UCSD-AML1 (cell line): ENCODE measurements at regions not wholly inside any gene's neighbourhood (a gene's known extent, or its start where the extent isn't known, plus 50 kb on each side); places are given as distances from the start of the nearest gene placed in this dataset.

Experiments used
- DNase-seq: peaks from one replicate; lab custom pipeline; 2025; ENCODE audit not compliant: unreplicated experiment; lab: John Stamatoyannopoulos, UW

GRCh38 chr1:37128091-37128490 lies 93.8 kb upstream of the GRIK3 start:
- DNase-seq = no peak

- no peak for DNase-seq
These were observed 96.1 kb upstream of the GRIK3 start for GRCh38 chr1:37130221-37130948.

GRCh38 chr1:37131281-37131680 lies 97.0 kb upstream of the GRIK3 start:
- no peak for DNase-seq

GRCh38 chr1:37133276-37134145 lies 99.2 kb upstream of the GRIK3 start:
- DNase-seq = no peak

GRCh38 chr1:37134599-37134998 lies 100.3 kb upstream of the GRIK3 start:
- DNase-seq = no peak

GRCh38 chr1:37135032-37135431 lies 100.7 kb upstream of the GRIK3 start:
- no peak for DNase-seq

- DNase-seq = no peak
These were observed 102.7 kb upstream of the GRIK3 start for GRCh38 chr1:37137014-37137413.

- no peak for DNase-seq
These were observed 103.3 kb upstream of the GRIK3 start for GRCh38 chr1:37137601-37138000.

- no peak for DNase-seq
These were observed 109.5 kb upstream of the GRIK3 start for GRCh38 chr1:37143800-37144199.

GRCh38 chr1:37146071-37146470 lies 111.8 kb upstream of the GRIK3 start:
- DNase-seq = no peak

- DNase-seq = no peak
These were observed 113.1 kb upstream of the GRIK3 start for GRCh38 chr1:37147392-37147831.

GRCh38 chr1:37147906-37148305 lies 113.6 kb upstream of the GRIK3 start:
- DNase-seq = no peak

- no peak for DNase-seq
These were observed 114.3 kb upstream of the GRIK3 start for GRCh38 chr1:37148663-37149062.

- DNase-seq = no peak
These were observed 115.0 kb upstream of the GRIK3 start for GRCh38 chr1:37149296-37149695.

GRCh38 chr1:37150986-37151385 lies 116.7 kb upstream of the GRIK3 start:
- DNase-seq = no peak

GRCh38 chr1:37151789-37152188 lies 117.5 kb upstream of the GRIK3 start:
- DNase-seq = no peak

- DNase-seq = no peak
These were observed 118.2 kb upstream of the GRIK3 start for GRCh38 chr1:37152491-37152890.

GRCh38 chr1:37153116-37154100 lies 119.1 kb upstream of the GRIK3 start:
- no peak for DNase-seq

- no peak for DNase-seq
These were observed 122.3 kb upstream of the GRIK3 start for GRCh38 chr1:37156646-37157045.

GRCh38 chr1:37157634-37158033 lies 123.3 kb upstream of the GRIK3 start:
- DNase-seq = no peak

- no peak for DNase-seq
These were observed 123.9 kb upstream of the GRIK3 start for GRCh38 chr1:37158113-37158749.
